Esophagus squamous epithelium (tissue), 4 donors: ENCODE measurements at regions not wholly inside any gene's neighbourhood (a gene's known extent, or its start where the extent isn't known, plus 50 kb on each side); places are given as distances from the start of the nearest gene placed in this dataset.

Experiments used
- POLR2A ChIP-seq, 4 donors: fragments of 450-650 bp; IDR thresholded peaks; one replicate each; pipeline ENCODE4 v1.6.1; 2017; ENCODE audit warnings: antibody characterized with exemption in 4 of 4, mild to moderate bottlenecking in 4 of 4, moderate library complexity in 3 of 4
- TF ChIP-seq, protein P1 (sequence below), 6 experiments: fragments of 450-650 bp in 4 of 6; fragments of 200-600 bp in 2 of 6; sonication (generic) in 2 of 6; IDR thresholded peaks; one replicate each; pipeline ENCODE4 v1.5.1; 2016 to 2019; ENCODE audit warnings: antibody characterized with exemption in 6 of 6, mild to moderate bottlenecking in 4 of 6, moderate library complexity in 4 of 6

- TF ChIP-seq, protein P1, sequence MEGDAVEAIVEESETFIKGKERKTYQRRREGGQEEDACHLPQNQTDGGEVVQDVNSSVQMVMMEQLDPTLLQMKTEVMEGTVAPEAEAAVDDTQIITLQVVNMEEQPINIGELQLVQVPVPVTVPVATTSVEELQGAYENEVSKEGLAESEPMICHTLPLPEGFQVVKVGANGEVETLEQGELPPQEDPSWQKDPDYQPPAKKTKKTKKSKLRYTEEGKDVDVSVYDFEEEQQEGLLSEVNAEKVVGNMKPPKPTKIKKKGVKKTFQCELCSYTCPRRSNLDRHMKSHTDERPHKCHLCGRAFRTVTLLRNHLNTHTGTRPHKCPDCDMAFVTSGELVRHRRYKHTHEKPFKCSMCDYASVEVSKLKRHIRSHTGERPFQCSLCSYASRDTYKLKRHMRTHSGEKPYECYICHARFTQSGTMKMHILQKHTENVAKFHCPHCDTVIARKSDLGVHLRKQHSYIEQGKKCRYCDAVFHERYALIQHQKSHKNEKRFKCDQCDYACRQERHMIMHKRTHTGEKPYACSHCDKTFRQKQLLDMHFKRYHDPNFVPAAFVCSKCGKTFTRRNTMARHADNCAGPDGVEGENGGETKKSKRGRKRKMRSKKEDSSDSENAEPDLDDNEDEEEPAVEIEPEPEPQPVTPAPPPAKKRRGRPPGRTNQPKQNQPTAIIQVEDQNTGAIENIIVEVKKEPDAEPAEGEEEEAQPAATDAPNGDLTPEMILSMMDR (IDR thresholded peaks at IDR 0.05): no peak
- TF ChIP-seq POLR2A (IDR thresholded peaks at IDR 0.05): no peak
These were observed 146.6 kb upstream of the TPM1 start for GRCh38 chr15:62895905-62896316.
